ENCODE measurements at regions not wholly inside any gene's neighbourhood (a gene's known extent, or its start where the extent isn't known, plus 50 kb on each side); places are given as distances from the start of the nearest gene placed in this dataset.

GRCh38 chr20:6388671-6389197 is 265.9 kb upstream of the FERMT1 start:
- DNase-seq (ENCODE audit: low read depth, low spot score) (no peak), ATAC-seq (no peak)
- CTCF ChIA-PET, result no interaction called here
- POLR2A ChIA-PET, result no interaction called here
- TF ChIP-seq CBX3 (IDR thresholded peaks at IDR 0.05; ENCODE audit: low read depth) (no peak), TCF7L2 (IDR thresholded peaks at IDR 0.05; ENCODE audit: borderline replicate concordance, extremely low read depth, insufficient read depth, insufficient read length) (no peak), REST (IDR thresholded peaks at IDR 0.05; ENCODE audit: low read depth) (no peak), EGR1 (IDR thresholded peaks at IDR 0.05; ENCODE audit: low read depth) (no peak), POLR2AphosphoS5 (IDR thresholded peaks at IDR 0.05; ENCODE audit: low read depth, low read length) (no peak), RAD21 (IDR thresholded peaks at IDR 0.05; ENCODE audit: low read depth) (no peak), ELF1 (IDR thresholded peaks at IDR 0.05; ENCODE audit: borderline replicate concordance, low read depth) (no peak)
- TF ChIP-seq, protein P1, sequence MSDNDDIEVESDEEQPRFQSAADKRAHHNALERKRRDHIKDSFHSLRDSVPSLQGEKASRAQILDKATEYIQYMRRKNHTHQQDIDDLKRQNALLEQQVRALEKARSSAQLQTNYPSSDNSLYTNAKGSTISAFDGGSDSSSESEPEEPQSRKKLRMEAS (IDR thresholded peaks at IDR 0.05), result no peak
- no peaks in the 10 kb centered on the region for H3K36me3 ChIP-seq (ENCODE audit: control insufficient read depth in 1 of 2, insufficient read depth in 2 of 2, low read length in 2 of 2)
- H3K9ac ChIP-seq (ENCODE audit: low read length), result no peak overlapping the region
- intact Hi-C loops (cut with micrococcal nuclease), result no loop called here
- H3K27ac ChIP-seq (ENCODE audit: low read depth, low read length), result no peak overlapping the region
- no peak overlapping the region for H2AFZ ChIP-seq (ENCODE audit: low read depth, low read length, poor library complexity, severe bottlenecking)
- H3K4me2 ChIP-seq (ENCODE audit: low read length), result no peak overlapping the region
- RAD21 ChIA-PET (ENCODE audit: low non-redundant PET in 1 of 2, low total read pairs in 2 of 2, uncharacterized antibody in 2 of 2, unreplicated experiment in 2 of 2), result no interaction called here
- BruUV-seq (replicated peaks), result no TSS peak
- H3K79me2 ChIP-seq (ENCODE audit: insufficient read depth, low read length), result no peaks in the 10 kb centered on the region
- no peaks in the 10 kb centered on the region for H4K20me1 ChIP-seq (ENCODE audit: insufficient read depth)
- no peak overlapping the region for H3K4me3 ChIP-seq (replicated peaks in 1 of 2; ENCODE audit: low read depth in 1 of 2, low read length in 2 of 2)
- H3K9me2 ChIP-seq (ENCODE audit: insufficient read depth), result no peaks in the 10 kb centered on the region
- peaks cover 0 to 7% of the 10 kb centered on the region in 2 experiments; a peak in 2 of 4 replicates for H3K9me3 ChIP-seq (ENCODE audit: control insufficient read depth in 1 of 2, insufficient read depth in 1 of 2, low read depth in 1 of 2, low read length in 2 of 2)
- H3K4me1 ChIP-seq (ENCODE audit: control insufficient read depth in 1 of 2, insufficient read depth in 2 of 2, low read length in 2 of 2), result no peaks in the 10 kb centered on the region
- H3K27me3 ChIP-seq (ENCODE audit: insufficient read depth, low read length), result no peaks in the 10 kb centered on the region

All from HCT116 (cell line).